Smooth muscle cell (in vitro differentiated cells): ENCODE measurements at regions not wholly inside any gene's neighbourhood (a gene's known extent, or its start where the extent isn't known, plus 50 kb on each side); places are given as distances from the start of the nearest gene placed in this dataset.

ENCODE experiments used
- DNase-seq: peaks from one replicate; lab custom pipeline; 2025; ENCODE audit not compliant: unreplicated experiment; lab: John Stamatoyannopoulos, UW
- H2AFZ ChIP-seq: fragments of 200-600 bp; sonication (generic); 2 replicates; pipeline ENCODE4 v1.6.0; 2016; ENCODE audit warnings: antibody characterized with exemption, low read depth, mild to moderate bottlenecking
- H3F3A ChIP-seq: fragments of 200-600 bp; sonication (generic); 2 replicates; pipeline ENCODE4 v1.6.0; 2017; ENCODE audit warnings: antibody characterized with exemption, low read depth
- H3K27ac ChIP-seq: fragments of 200-600 bp; sonication (generic); 2 replicates; pipeline ENCODE4 v1.5.1; 2016; ENCODE audit warnings: low read depth, mild to moderate bottlenecking
- H3K27me3 ChIP-seq: fragments of 200-600 bp; sonication (generic); 2 replicates; pipeline ENCODE4 v1.6.1; 2016; ENCODE audit warnings: low read depth, mild to moderate bottlenecking
- H3K36me3 ChIP-seq: fragments of 200-600 bp; sonication (generic); 2 replicates; pipeline ENCODE4 v1.5.1; 2016; ENCODE audit warnings: low read depth
- H3K4me1 ChIP-seq: fragments of 200-600 bp; sonication (generic); 2 replicates; pipeline ENCODE4 v1.5.1; 2016; ENCODE audit warnings: low read depth
- H3K4me2 ChIP-seq: fragments of 200-600 bp; sonication (generic); 2 replicates; pipeline ENCODE4 v1.6.0; 2016; ENCODE audit warnings: mild to moderate bottlenecking
- H3K4me3 ChIP-seq: fragments of 200-600 bp; sonication (generic); 2 replicates; pipeline ENCODE4 v1.5.1; 2016; ENCODE audit warnings: mild to moderate bottlenecking
- H3K79me2 ChIP-seq: fragments of 200-600 bp; sonication (generic); 2 replicates; pipeline ENCODE4 v1.6.0; 2016; ENCODE audit warnings: low read depth, mild to moderate bottlenecking
- H3K9ac ChIP-seq: fragments of 200-600 bp; sonication (generic); 2 replicates; pipeline ENCODE4 v1.6.0; 2016; ENCODE audit warnings: low read depth
- H3K9me3 ChIP-seq: fragments of 200-600 bp; sonication (generic); replicated peaks from 2 replicates; pipeline ENCODE4 v1.5.1; 2016; ENCODE audit warnings: low read depth
- H4K20me1 ChIP-seq: fragments of 200-600 bp; sonication (generic); 2 replicates; pipeline ENCODE4 v1.6.0; 2016; ENCODE audit warnings: low read depth
- CTCF ChIP-seq: fragments of 200-600 bp; sonication (generic); IDR thresholded peaks from 2 replicates; pipeline ENCODE4 v1.5.1; 2017; ENCODE audit warnings: borderline replicate concordance, mild to moderate bottlenecking, antibody characterized with exemption; ENCODE audit not compliant: insufficient read depth, poor library complexity, severe bottlenecking
- WGBS: methylation state at CpG from one replicate; pipeline ENCODE4 v1.1.7; 2016; ENCODE audit warnings: low lambda C conversion rate; 5-methylcytosine and 5-hydroxymethylcytosine counted together

- Histone ChIP-seq H3K27me3 (no peaks in the 10 kb centered on the region), H3K9ac (no peak overlapping the region), H3K36me3 (no peaks in the 10 kb centered on the region), H3K79me2 (no peaks in the 10 kb centered on the region), H3K4me3 (no peak overlapping the region), H3K4me1 (no peaks in the 10 kb centered on the region), H2AFZ (no peak overlapping the region), H3F3A (no peaks in the 10 kb centered on the region), H4K20me1 (no peaks in the 10 kb centered on the region), H3K9me3 (no peaks in the 10 kb centered on the region), H3K27ac (no peak overlapping the region), H3K4me2 (no peak overlapping the region)
- WGBS = 79% methylated on average over 4 of the region's 4 CpGs
- DNase-seq = no peak
- no peak for TF ChIP-seq CTCF
These were observed 837.6 kb upstream of the SLC10A2 start for GRCh38 chr13:103903790-103904189.

- no peaks in the 10 kb centered on the region for H3K79me2 ChIP-seq
- 92% methylated on average over 2 of the region's 2 CpGs for whole genome bisulfite sequencing
- H3F3A ChIP-seq = no peaks in the 10 kb centered on the region
- H3K27ac ChIP-seq = no peak overlapping the region
- no peak overlapping the region for H3K9ac ChIP-seq
- H3K4me2 ChIP-seq = no peak overlapping the region
- TF ChIP-seq CTCF = no peak
- no peaks in the 10 kb centered on the region for H3K36me3 ChIP-seq
- no peak overlapping the region for H3K4me3 ChIP-seq
- no peaks in the 10 kb centered on the region for H3K4me1 ChIP-seq
- DNase-seq = no peak
- no peaks in the 10 kb centered on the region for H3K9me3 ChIP-seq
- no peaks in the 10 kb centered on the region for H4K20me1 ChIP-seq
- no peaks in the 10 kb centered on the region for H3K27me3 ChIP-seq
- no peak overlapping the region for H2AFZ ChIP-seq
These were observed 832.3 kb upstream of the SLC10A2 start for GRCh38 chr13:103898481-103898880.

- Histone ChIP-seq H3K4me1 (no peaks in the 10 kb centered on the region), H3K79me2 (no peaks in the 10 kb centered on the region), H3K4me2 (no peak overlapping the region), H3F3A (no peaks in the 10 kb centered on the region), H3K27ac (no peak overlapping the region), H3K36me3 (no peaks in the 10 kb centered on the region), H2AFZ (no peak overlapping the region), H4K20me1 (no peaks in the 10 kb centered on the region), H3K9me3 (no peaks in the 10 kb centered on the region), H3K27me3 (no peaks in the 10 kb centered on the region), H3K4me3 (no peak overlapping the region), H3K9ac (no peak overlapping the region)
- TF ChIP-seq CTCF = no peak
- WGBS = 97% methylated on average over 1 of the region's 1 CpG
- no peak for DNase-seq
These were observed 829.8 kb upstream of the SLC10A2 start for GRCh38 chr13:103895835-103896531.

- Histone ChIP-seq H3K27me3 (no peaks in the 10 kb centered on the region), H4K20me1 (no peaks in the 10 kb centered on the region), H3F3A (no peaks in the 10 kb centered on the region), H3K4me1 (no peaks in the 10 kb centered on the region), H3K4me2 (no peak overlapping the region), H2AFZ (no peak overlapping the region), H3K4me3 (no peak overlapping the region), H3K79me2 (no peaks in the 10 kb centered on the region), H3K9me3 (no peaks in the 10 kb centered on the region), H3K9ac (no peak overlapping the region), H3K27ac (no peak overlapping the region), H3K36me3 (no peaks in the 10 kb centered on the region)
- no peak for DNase-seq
- TF ChIP-seq CTCF = no peak
- 89% methylated on average over 5 of the region's 5 CpGs for WGBS
These were observed 828.4 kb upstream of the SLC10A2 start for GRCh38 chr13:103894626-103895025.
